GM19238 (cell line): ENCODE measurements at regions not wholly inside any gene's neighbourhood (a gene's known extent, or its start where the extent isn't known, plus 50 kb on each side); places are given as distances from the start of the nearest gene placed in this dataset.
"Not testable (repeated sequence)": the region's sequence is repeated elsewhere in the genome, so short reads cannot be mapped to it uniquely, and the experiment has no call there.

Experiments used
- DNase-seq: peaks from one replicate; pipeline ENCODE4 v3.0.0; 2011; ENCODE audit warnings: low spot score; ENCODE audit not compliant: insufficient read length

- no peak for DNase-seq
These were observed 89.7 kb upstream of the SH3BP4 start for GRCh38 chr2:234861841-234862735.

GRCh38 chr2:234859330-234859872, 92.4 kb upstream of the SH3BP4 start:
- DNase-seq, result not testable (repeated sequence)

- DNase-seq, result no peak
These were observed 93.0 kb upstream of the SH3BP4 start for GRCh38 chr2:234858790-234859329.

- DNase-seq, result no peak
These were observed 93.7 kb upstream of the SH3BP4 start for GRCh38 chr2:234858145-234858544.

GRCh38 chr2:234853729-234854128, 98.1 kb upstream of the SH3BP4 start:
- no peak for DNase-seq

- DNase-seq, result no peak
These were observed 98.9 kb upstream of the SH3BP4 start for GRCh38 chr2:234852941-234853340.

GRCh38 chr2:234852035-234852434, 99.8 kb upstream of the SH3BP4 start:
- no peak for DNase-seq

GRCh38 chr2:234851451-234851850, 100.4 kb upstream of the SH3BP4 start:
- DNase-seq, result no peak

- no peak for DNase-seq
These were observed 101.0 kb upstream of the SH3BP4 start for GRCh38 chr2:234850818-234851217.

- no peak for DNase-seq
These were observed 102.1 kb upstream of the SH3BP4 start for GRCh38 chr2:234849678-234850077.

GRCh38 chr2:234848578-234848977, 103.2 kb upstream of the SH3BP4 start:
- no peak for DNase-seq

- no peak for DNase-seq
These were observed 104.2 kb upstream of the SH3BP4 start for GRCh38 chr2:234847639-234848038.

- DNase-seq, result no peak
These were observed 104.5 kb upstream of the SH3BP4 start for GRCh38 chr2:234847364-234847635.

GRCh38 chr2:234846599-234847363, 105.0 kb upstream of the SH3BP4 start:
- DNase-seq, result no peak

GRCh38 chr2:234845602-234846590, 105.9 kb upstream of the SH3BP4 start:
- no peak for DNase-seq

- no peak for DNase-seq
These were observed 108.4 kb upstream of the SH3BP4 start for GRCh38 chr2:234843411-234843810.

GRCh38 chr2:234842753-234843152, 109.1 kb upstream of the SH3BP4 start:
- no peak for DNase-seq

GRCh38 chr2:234841321-234842015, 110.3 kb upstream of the SH3BP4 start:
- no peak for DNase-seq

GRCh38 chr2:234840336-234840735, 111.5 kb upstream of the SH3BP4 start:
- DNase-seq, result no peak

GRCh38 chr2:234839285-234839684, 112.5 kb upstream of the SH3BP4 start:
- DNase-seq, result no peak
